Activated CD8-positive, alpha-beta memory T cell treated with anti-CD3 and anti-CD28 coated beads for 48 hours (primary cell): ENCODE measurements at regions not wholly inside any gene's neighbourhood (a gene's known extent, or its start where the extent isn't known, plus 50 kb on each side); places are given as distances from the start of the nearest gene placed in this dataset.

Experiments used
- DNase-seq, 3 experiments: peaks; one replicate each; pipeline ENCODE4 v3.0.0-alpha.2; 2020; ENCODE audit warnings: low read depth in 2 of 3, low spot score in 2 of 3

- DNase-seq = no peak
Observed at GRCh38 chr9:96183751-96184150, 118.2 kb downstream of the HSD17B3 start.

GRCh38 chr9:96178153-96178552 is 123.8 kb downstream of the HSD17B3 start:
- no peak for DNase-seq

GRCh38 chr9:96177719-96178028 is 124.3 kb downstream of the HSD17B3 start:
- no peak for DNase-seq

- no peak for DNase-seq
Observed at GRCh38 chr9:96177005-96177718, 124.8 kb downstream of the HSD17B3 start.

- DNase-seq = no peak
Observed at GRCh38 chr9:96175796-96176195, 126.2 kb downstream of the HSD17B3 start.

- DNase-seq = no peak
Observed at GRCh38 chr9:96175001-96175400, 127.0 kb downstream of the HSD17B3 start.

GRCh38 chr9:96174371-96174770 is 127.6 kb downstream of the HSD17B3 start:
- DNase-seq = no peak

GRCh38 chr9:96173640-96174039 is 128.3 kb downstream of the HSD17B3 start:
- no peak for DNase-seq

GRCh38 chr9:96172797-96173196 is 129.2 kb downstream of the HSD17B3 start:
- DNase-seq = no peak

- no peak for DNase-seq
Observed at GRCh38 chr9:96171728-96172127, 130.2 kb downstream of the HSD17B3 start.

- DNase-seq = no peak
Observed at GRCh38 chr9:96169901-96170300, 132.1 kb downstream of the HSD17B3 start.

- DNase-seq = no peak
Observed at GRCh38 chr9:96169484-96169883, 132.5 kb downstream of the HSD17B3 start.

- no peak for DNase-seq
Observed at GRCh38 chr9:96168882-96169281, 133.1 kb downstream of the HSD17B3 start.

- DNase-seq = no peak
Observed at GRCh38 chr9:96167011-96167410, 135.0 kb downstream of the HSD17B3 start.

- DNase-seq = no peak
Observed at GRCh38 chr9:96164268-96164683, 137.7 kb downstream of the HSD17B3 start.

- DNase-seq = no peak
Observed at GRCh38 chr9:96163712-96164111, 138.3 kb downstream of the HSD17B3 start.

GRCh38 chr9:96163161-96163560 is 138.8 kb downstream of the HSD17B3 start:
- no peak for DNase-seq

- DNase-seq = no peak
Observed at GRCh38 chr9:96161819-96162218, 140.2 kb downstream of the HSD17B3 start.

GRCh38 chr9:96160866-96161265 is 141.1 kb downstream of the HSD17B3 start:
- no peak for DNase-seq

- no peak for DNase-seq
Observed at GRCh38 chr9:96160168-96160567, 141.8 kb downstream of the HSD17B3 start.

- no peak for DNase-seq
Observed at GRCh38 chr9:96159596-96159995, 142.4 kb downstream of the HSD17B3 start.

- DNase-seq = no peak
Observed at GRCh38 chr9:96158909-96159575, 142.9 kb downstream of the HSD17B3 start.

GRCh38 chr9:96158147-96158546 is 143.8 kb downstream of the HSD17B3 start:
- DNase-seq = no peak
